Osteoblast (primary cell): ENCODE measurements at regions not wholly inside any gene's neighbourhood (a gene's known extent, or its start where the extent isn't known, plus 50 kb on each side); places are given as distances from the start of the nearest gene placed in this dataset.

Experiments
- DNase-seq: peaks from one replicate; pipeline ENCODE4 v3.0.0; 2011; ENCODE audit warnings: low spot score, mixed read lengths; ENCODE audit not compliant: insufficient read length; ENCODE audit errors: missing footprints
- H2AFZ ChIP-seq: 2 replicates; pipeline ENCODE4 v1.6.0; 2011; ENCODE audit warnings: mild to moderate bottlenecking, low read length
- H3K27ac ChIP-seq: 2 replicates; pipeline ENCODE4 v1.5.1; 2011; ENCODE audit warnings: mild to moderate bottlenecking, low read depth, low read length, moderate library complexity
- H3K27me3 ChIP-seq: 2 replicates; pipeline ENCODE4 v1.6.0; 2012; ENCODE audit warnings: mild to moderate bottlenecking, control low read depth, inconsistent platforms, low read length, moderate library complexity; ENCODE audit not compliant: insufficient read depth
- H3K36me3 ChIP-seq: 2 replicates; pipeline ENCODE4 v1.5.1; 2011; ENCODE audit warnings: mild to moderate bottlenecking, low read length, control low read depth, moderate library complexity; ENCODE audit not compliant: insufficient read depth
- H3K4me1 ChIP-seq: 2 replicates; pipeline ENCODE4 v1.5.1; 2011; ENCODE audit warnings: mild to moderate bottlenecking, low read length, control low read depth, moderate library complexity; ENCODE audit not compliant: insufficient read depth
- H3K4me2 ChIP-seq: 2 replicates; pipeline ENCODE4 v1.6.0; 2011; ENCODE audit warnings: mild to moderate bottlenecking, low read length; ENCODE audit not compliant: insufficient read depth
- H3K4me3 ChIP-seq: fragments of 200-600 bp; sonication (generic); 3 replicates; pipeline ENCODE4 v1.5.1; 2012; ENCODE audit warnings: mild to moderate bottlenecking, low read length, inconsistent platforms; ENCODE audit not compliant: insufficient read depth
- H3K79me2 ChIP-seq: 2 replicates; pipeline ENCODE4 v1.6.0; 2012; ENCODE audit warnings: mild to moderate bottlenecking, low read length, control low read depth, inconsistent platforms; ENCODE audit not compliant: insufficient read depth
- H3K9me3 ChIP-seq: 2 replicates; pipeline ENCODE4 v1.5.1; 2011; ENCODE audit warnings: low read depth, low read length, control low read depth
- H4K20me1 ChIP-seq: 2 replicates; pipeline ENCODE4 v1.6.0; 2012; ENCODE audit warnings: mild to moderate bottlenecking, low read length, control low read depth; ENCODE audit not compliant: insufficient read depth
- CTCF ChIP-seq: IDR thresholded peaks from 2 replicates; pipeline ENCODE4 v1.5.1; 2011; ENCODE audit warnings: mild to moderate bottlenecking, low read depth, low read length, moderate library complexity; ENCODE audit errors: extremely low read depth

GRCh38 chr7:36076074-36076473 is 77.0 kb upstream of the EEPD1 start:
- Histone ChIP-seq H3K9me3 (no peaks in the 10 kb centered on the region), H3K27ac (no peak overlapping the region), H3K4me2 (no peak overlapping the region), H3K79me2 (no peaks in the 10 kb centered on the region), H3K27me3 (peaks cover 9% of the 10 kb centered on the region), H3K36me3 (no peaks in the 10 kb centered on the region), H3K4me3 (no peak overlapping the region), H4K20me1 (no peaks in the 10 kb centered on the region), H3K4me1 (no peaks in the 10 kb centered on the region), H2AFZ (no peak overlapping the region)
- no peak for TF ChIP-seq CTCF
- DNase-seq, result no peak

GRCh38 chr7:36078816-36079360 is 74.2 kb upstream of the EEPD1 start:
- no peaks in the 10 kb centered on the region for H3K79me2 ChIP-seq
- H3K4me1 ChIP-seq, result no peaks in the 10 kb centered on the region
- H3K27ac ChIP-seq, result no peak overlapping the region
- peaks cover 5% of the 10 kb centered on the region for H3K27me3 ChIP-seq
- no peaks in the 10 kb centered on the region for H3K9me3 ChIP-seq
- no peak overlapping the region for H2AFZ ChIP-seq
- no peaks in the 10 kb centered on the region for H3K36me3 ChIP-seq
- no peak for DNase-seq
- H3K4me2 ChIP-seq, result no peak overlapping the region
- no peak overlapping the region for H3K4me3 ChIP-seq
- H4K20me1 ChIP-seq, result no peaks in the 10 kb centered on the region
- TF ChIP-seq CTCF, result no peak

GRCh38 chr7:36079446-36080025 is 73.5 kb upstream of the EEPD1 start:
- H3K27ac ChIP-seq, result no peak overlapping the region
- no peak for TF ChIP-seq CTCF

GRCh38 chr7:36080843-36081242 is 72.2 kb upstream of the EEPD1 start:
- no peak for DNase-seq
- H3K4me1 ChIP-seq, result no peaks in the 10 kb centered on the region
- H4K20me1 ChIP-seq, result no peaks in the 10 kb centered on the region
- no peaks in the 10 kb centered on the region for H3K36me3 ChIP-seq
- no peaks in the 10 kb centered on the region for H3K27me3 ChIP-seq
- TF ChIP-seq CTCF, result no peak
- H3K27ac ChIP-seq, result no peak overlapping the region
- H3K4me3 ChIP-seq, result no peak overlapping the region
- no peak overlapping the region for H2AFZ ChIP-seq
- H3K9me3 ChIP-seq, result no peaks in the 10 kb centered on the region
- H3K4me2 ChIP-seq, result no peak overlapping the region
- H3K79me2 ChIP-seq, result no peaks in the 10 kb centered on the region

More at GRCh38 chr7:36079446-36080025, 73.5 kb upstream of the EEPD1 start:
- Histone ChIP-seq H3K4me2 (no peak overlapping the region), H3K36me3 (no peaks in the 10 kb centered on the region), H3K79me2 (no peaks in the 10 kb centered on the region), H3K27me3 (no peaks in the 10 kb centered on the region), H3K4me1 (no peaks in the 10 kb centered on the region), H3K9me3 (no peaks in the 10 kb centered on the region), H3K4me3 (no peak overlapping the region), H2AFZ (no peak overlapping the region), H4K20me1 (no peaks in the 10 kb centered on the region)
- DNase-seq, result peak; percentile 82
